A549 (cell line): ENCODE measurements at regions not wholly inside any gene's neighbourhood (a gene's known extent, or its start where the extent isn't known, plus 50 kb on each side); places are given as distances from the start of the nearest gene placed in this dataset.

ENCODE experiments used
- BCL3 ChIP-seq: fragments of >200 bp; sonication (Bioruptor Twin); formaldehyde crosslinking; IDR thresholded peaks from 3 replicates; pipeline ENCODE4 v1.6.1; 2016
- BHLHE40 ChIP-seq: IDR thresholded peaks from 2 replicates; pipeline ENCODE4 v1.6.1; 2012; ENCODE audit warnings: low read depth, low read length, inconsistent platforms
- CEBPB ChIP-seq, 2 experiments: fragments of >200 bp in 1 of 2; sonication (Bioruptor Twin) in 1 of 2; formaldehyde crosslinking in 1 of 2; IDR thresholded peaks; 2 replicates each; pipeline ENCODE4 v1.6.1; 2012 to 2016
- CHD2 ChIP-seq: fragments of 150-350 bp; IDR thresholded peaks from 2 replicates; pipeline ENCODE4 v1.6.1; 2014; ENCODE audit warnings: low read length; ENCODE audit not compliant: partially characterized antibody
- JUNB ChIP-seq: fragments of >200 bp; sonication (Bioruptor Twin); formaldehyde crosslinking; IDR thresholded peaks from 2 replicates; pipeline ENCODE4 v1.6.1; 2016
- KDM1A ChIP-seq: fragments of 200-600 bp; sonication (generic); IDR thresholded peaks from 2 replicates; pipeline ENCODE4 v1.6.1; 2016; ENCODE audit warnings: low read depth, mild to moderate bottlenecking
- MAFK ChIP-seq: fragments of 450-650 bp; IDR thresholded peaks from 2 replicates; pipeline ENCODE4 v1.6.1; 2014; ENCODE audit not compliant: partially characterized antibody
- MYC ChIP-seq: IDR thresholded peaks from 2 replicates; pipeline ENCODE4 v1.6.1; 2012; ENCODE audit warnings: mild to moderate bottlenecking, inconsistent platforms, low read length, improper control_type of control experiment, borderline replicate concordance
- POLR2A ChIP-seq: IDR thresholded peaks from 2 replicates; pipeline ENCODE4 v1.6.1; 2012; ENCODE audit warnings: mild to moderate bottlenecking, low read length
- USF2 ChIP-seq: fragments of 450-650 bp; IDR thresholded peaks from 2 replicates; pipeline ENCODE4 v1.6.1; 2014; ENCODE audit warnings: antibody characterized with exemption
- TF ChIP-seq, protein P1 (sequence below): fragments of >200 bp; sonication (Bioruptor Twin); formaldehyde crosslinking; IDR thresholded peaks from 3 replicates; pipeline ENCODE4 v1.5.1; 2016
- TF ChIP-seq, protein P2 (sequence below): IDR thresholded peaks from 2 replicates; pipeline ENCODE4 v1.6.1; 2012; ENCODE audit warnings: low read depth, borderline replicate concordance

GRCh38 chr3:186476541-186476940 is 67.6 kb downstream of the CRYGS start:
- no peak for TF ChIP-seq MAFK
- TF ChIP-seq, protein P1, sequence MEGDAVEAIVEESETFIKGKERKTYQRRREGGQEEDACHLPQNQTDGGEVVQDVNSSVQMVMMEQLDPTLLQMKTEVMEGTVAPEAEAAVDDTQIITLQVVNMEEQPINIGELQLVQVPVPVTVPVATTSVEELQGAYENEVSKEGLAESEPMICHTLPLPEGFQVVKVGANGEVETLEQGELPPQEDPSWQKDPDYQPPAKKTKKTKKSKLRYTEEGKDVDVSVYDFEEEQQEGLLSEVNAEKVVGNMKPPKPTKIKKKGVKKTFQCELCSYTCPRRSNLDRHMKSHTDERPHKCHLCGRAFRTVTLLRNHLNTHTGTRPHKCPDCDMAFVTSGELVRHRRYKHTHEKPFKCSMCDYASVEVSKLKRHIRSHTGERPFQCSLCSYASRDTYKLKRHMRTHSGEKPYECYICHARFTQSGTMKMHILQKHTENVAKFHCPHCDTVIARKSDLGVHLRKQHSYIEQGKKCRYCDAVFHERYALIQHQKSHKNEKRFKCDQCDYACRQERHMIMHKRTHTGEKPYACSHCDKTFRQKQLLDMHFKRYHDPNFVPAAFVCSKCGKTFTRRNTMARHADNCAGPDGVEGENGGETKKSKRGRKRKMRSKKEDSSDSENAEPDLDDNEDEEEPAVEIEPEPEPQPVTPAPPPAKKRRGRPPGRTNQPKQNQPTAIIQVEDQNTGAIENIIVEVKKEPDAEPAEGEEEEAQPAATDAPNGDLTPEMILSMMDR: no peak
- no peak for TF ChIP-seq JUNB
- no peak for TF ChIP-seq USF2
- TF ChIP-seq KDM1A: no peak
- TF ChIP-seq BHLHE40: no peak
- TF ChIP-seq MYC: no peak
- no peak for TF ChIP-seq CEBPB (IDR thresholded peaks at IDR 0.05)
- TF ChIP-seq, protein P2, sequence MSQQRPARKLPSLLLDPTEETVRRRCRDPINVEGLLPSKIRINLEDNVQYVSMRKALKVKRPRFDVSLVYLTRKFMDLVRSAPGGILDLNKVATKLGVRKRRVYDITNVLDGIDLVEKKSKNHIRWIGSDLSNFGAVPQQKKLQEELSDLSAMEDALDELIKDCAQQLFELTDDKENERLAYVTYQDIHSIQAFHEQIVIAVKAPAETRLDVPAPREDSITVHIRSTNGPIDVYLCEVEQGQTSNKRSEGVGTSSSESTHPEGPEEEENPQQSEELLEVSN: no peak
- TF ChIP-seq CHD2: no peak
- no peak for TF ChIP-seq POLR2A
- TF ChIP-seq BCL3: no peak
